ENCODE measurements at regions not wholly inside any gene's neighbourhood (a gene's known extent, or its start where the extent isn't known, plus 50 kb on each side); places are given as distances from the start of the nearest gene placed in this dataset.
"Not testable (repeated sequence)": the region's sequence is repeated elsewhere in the genome, so short reads cannot be mapped to it uniquely, and the experiment has no call there.

GRCh38 chr1:149724618-149725302, 57.7 kb upstream of the FCGR1A start:
- DNase-seq, H3K4me1 Mint-ChIP-seq, CTCF ChIA-PET, H3K27me3 Mint-ChIP-seq, H3K27ac Mint-ChIP-seq, H3K36me3 Mint-ChIP-seq, H3K4me3 Mint-ChIP-seq, H3K9me3 Mint-ChIP-seq: not testable (repeated sequence)

- H3K27ac Mint-ChIP-seq, H3K36me3 Mint-ChIP-seq, CTCF ChIA-PET, H3K4me1 Mint-ChIP-seq, H3K4me3 Mint-ChIP-seq, DNase-seq, H3K9me3 Mint-ChIP-seq, H3K27me3 Mint-ChIP-seq: not testable (repeated sequence)
Observed at GRCh38 chr1:149726688-149727087, 55.8 kb upstream of the FCGR1A start.

- CTCF ChIA-PET, H3K27me3 Mint-ChIP-seq, DNase-seq, H3K4me3 Mint-ChIP-seq, H3K9me3 Mint-ChIP-seq, H3K36me3 Mint-ChIP-seq, H3K4me1 Mint-ChIP-seq, H3K27ac Mint-ChIP-seq: not testable (repeated sequence)
Observed at GRCh38 chr1:149728598-149728997, 53.9 kb upstream of the FCGR1A start.

Data from activated naive CD4-positive, alpha-beta T cell treated with anti-CD3 and anti-CD28 coated beads, Interleukin-2, amount 10 ng/mL, durations not matched to agents 7 days and 5 days (primary cell).